ENCODE measurements at regions not wholly inside any gene's neighbourhood (a gene's known extent, or its start where the extent isn't known, plus 50 kb on each side); places are given as distances from the start of the nearest gene placed in this dataset.

GRCh38 chr2:211049321-211050018 lies 493.1 kb downstream of the CPS1 start:
- TF ChIP-seq FOSL2 (IDR thresholded peaks at IDR 0.05), result no peak
- no peak for TF ChIP-seq FOSL2 (CRISPR knock-in tag; IDR thresholded peaks at IDR 0.05)
- no peak for TF ChIP-seq CTCF (IDR thresholded peaks at IDR 0.05)
- TF ChIP-seq CEBPB (IDR thresholded peaks at IDR 0.05), result no peak

Data from A549 (cell line).